ENCODE measurements at regions not wholly inside any gene's neighbourhood (a gene's known extent, or its start where the extent isn't known, plus 50 kb on each side); places are given as distances from the start of the nearest gene placed in this dataset.

DNA sequence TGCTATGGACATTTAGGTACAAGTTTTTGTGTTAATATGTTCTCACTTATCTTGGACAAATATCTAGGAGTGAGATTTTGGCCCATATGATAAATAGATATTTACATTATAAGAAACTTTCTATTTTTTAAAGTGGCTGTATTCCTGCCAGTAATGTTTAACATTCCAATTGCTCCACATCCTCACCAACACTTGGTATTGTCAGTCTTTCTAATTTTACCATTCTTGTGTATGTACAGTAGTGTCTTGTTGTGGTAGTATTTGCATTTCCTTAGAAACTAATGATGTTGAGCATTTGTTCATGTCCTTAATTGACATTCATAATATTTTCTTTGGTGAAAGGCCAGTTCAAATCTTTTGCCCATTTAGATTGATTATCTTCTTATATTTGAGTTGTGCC lies 171.4 kb upstream of the TSHZ3 start:
- no peak for DNase-seq (ENCODE audit: low read depth)
- ChIA-PET POLR2A (no interaction called here), CTCF (no interaction called here)
- TF ChIP-seq, protein P1, sequence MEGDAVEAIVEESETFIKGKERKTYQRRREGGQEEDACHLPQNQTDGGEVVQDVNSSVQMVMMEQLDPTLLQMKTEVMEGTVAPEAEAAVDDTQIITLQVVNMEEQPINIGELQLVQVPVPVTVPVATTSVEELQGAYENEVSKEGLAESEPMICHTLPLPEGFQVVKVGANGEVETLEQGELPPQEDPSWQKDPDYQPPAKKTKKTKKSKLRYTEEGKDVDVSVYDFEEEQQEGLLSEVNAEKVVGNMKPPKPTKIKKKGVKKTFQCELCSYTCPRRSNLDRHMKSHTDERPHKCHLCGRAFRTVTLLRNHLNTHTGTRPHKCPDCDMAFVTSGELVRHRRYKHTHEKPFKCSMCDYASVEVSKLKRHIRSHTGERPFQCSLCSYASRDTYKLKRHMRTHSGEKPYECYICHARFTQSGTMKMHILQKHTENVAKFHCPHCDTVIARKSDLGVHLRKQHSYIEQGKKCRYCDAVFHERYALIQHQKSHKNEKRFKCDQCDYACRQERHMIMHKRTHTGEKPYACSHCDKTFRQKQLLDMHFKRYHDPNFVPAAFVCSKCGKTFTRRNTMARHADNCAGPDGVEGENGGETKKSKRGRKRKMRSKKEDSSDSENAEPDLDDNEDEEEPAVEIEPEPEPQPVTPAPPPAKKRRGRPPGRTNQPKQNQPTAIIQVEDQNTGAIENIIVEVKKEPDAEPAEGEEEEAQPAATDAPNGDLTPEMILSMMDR (IDR thresholded peaks at IDR 0.05; ENCODE audit: insufficient read depth, low read depth, low read length): no peak
- no peak overlapping the region for H3K4me3 ChIP-seq (ENCODE audit: low read depth, low read length)
- H3K27me3 ChIP-seq (ENCODE audit: control insufficient read depth, insufficient read depth, low read length): no peaks in the 10 kb centered on the region
- no peaks in the 10 kb centered on the region for H3K36me3 ChIP-seq (ENCODE audit: control insufficient read depth, insufficient read depth, low read length)

DNA sequence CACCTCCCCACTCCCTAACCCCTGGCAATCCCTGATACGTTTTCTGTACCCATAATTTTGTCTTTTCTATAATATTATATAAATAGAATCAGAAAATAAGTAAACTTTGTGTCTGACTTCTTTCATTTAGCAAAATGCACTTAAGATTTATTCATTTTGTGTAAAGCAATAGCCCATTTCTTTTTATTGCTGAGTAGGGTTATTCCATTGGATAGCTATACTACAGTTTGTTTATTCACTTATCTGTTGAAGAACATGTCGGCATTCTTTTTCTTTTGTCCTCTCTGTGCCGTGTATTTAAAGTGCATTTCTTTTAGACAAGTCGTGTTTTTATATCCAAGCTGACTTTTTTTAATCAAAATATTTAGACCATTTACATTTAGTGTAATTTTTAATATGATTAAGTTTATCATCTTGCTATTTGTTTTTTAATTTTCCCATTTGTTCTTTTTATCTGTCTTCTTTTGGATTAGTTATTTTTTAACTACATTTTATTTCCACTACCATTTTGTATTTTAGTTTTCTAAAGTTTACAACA lies 176.4 kb upstream of the TSHZ3 start:
- TF ChIP-seq, protein P1 (IDR thresholded peaks at IDR 0.05; ENCODE audit: insufficient read depth, low read depth, low read length): no peak
- no peak for DNase-seq (ENCODE audit: low read depth)
- POLR2A ChIA-PET: no interaction called here
- no peaks in the 10 kb centered on the region for H3K36me3 ChIP-seq (ENCODE audit: control insufficient read depth, insufficient read depth, low read length)
- no peak overlapping the region for H3K4me3 ChIP-seq (ENCODE audit: low read depth, low read length)
- CTCF ChIA-PET: interaction anchor here (0.7 kb wide), 1 partner anchor 699 kb away, joined by 3 read pairs; no protein-coding TSS in a partner anchor
- no peaks in the 10 kb centered on the region for H3K27me3 ChIP-seq (ENCODE audit: control insufficient read depth, insufficient read depth, low read length)

DNA sequence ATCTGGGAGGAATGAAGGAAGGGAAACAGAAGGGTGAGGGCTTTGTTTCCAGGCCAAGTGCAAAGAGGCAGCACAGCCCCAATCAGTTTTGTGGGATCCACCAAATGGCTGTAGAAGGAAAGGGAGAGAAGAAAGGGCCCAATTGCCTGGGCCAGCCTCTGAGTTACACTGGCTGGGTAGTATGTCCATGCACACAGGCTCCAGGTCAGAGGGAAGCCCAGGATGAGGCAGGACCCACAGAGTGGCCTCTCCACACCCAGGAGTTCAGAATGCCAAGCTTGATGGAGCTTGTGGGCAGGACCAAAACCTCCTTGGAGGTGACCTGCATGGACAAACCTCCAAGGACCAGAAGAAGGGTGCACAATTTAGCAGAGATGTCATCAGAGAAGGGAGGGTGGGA lies 178.2 kb upstream of the TSHZ3 start:
- no peaks in the 10 kb centered on the region for H3K27me3 ChIP-seq (ENCODE audit: control insufficient read depth, insufficient read depth, low read length)
- CTCF ChIA-PET: no interaction called here
- no peak for DNase-seq (ENCODE audit: low read depth)

DNA sequence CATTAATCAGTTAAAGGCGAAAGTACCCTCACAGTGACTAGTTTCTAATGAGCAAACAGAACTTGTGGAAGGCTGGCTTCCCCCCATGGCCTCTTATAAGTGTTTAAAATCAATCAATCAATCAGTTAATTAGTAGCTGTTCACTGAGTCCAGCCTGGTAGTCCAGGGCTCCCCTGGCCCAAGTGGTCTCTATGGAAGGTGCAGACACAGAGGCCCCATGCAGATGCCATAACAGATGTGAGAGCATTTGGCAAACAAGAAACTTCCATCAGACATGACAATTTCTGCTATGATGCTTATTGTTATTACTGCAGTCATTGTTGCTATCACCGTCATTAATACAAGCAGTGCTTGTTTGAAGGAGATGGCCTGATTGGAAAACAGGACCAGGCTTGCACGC lies 179.0 kb upstream of the TSHZ3 start:
- POLR2A ChIA-PET: no interaction called here

More for the DNA sequence above, 178.2 kb upstream of the TSHZ3 start:
- POLR2A ChIA-PET: no interaction called here
- no peaks in the 10 kb centered on the region for H3K36me3 ChIP-seq (ENCODE audit: control insufficient read depth, insufficient read depth, low read length)
- H3K4me3 ChIP-seq (ENCODE audit: low read depth, low read length): no peak overlapping the region
- TF ChIP-seq, protein P1 (IDR thresholded peaks at IDR 0.05; ENCODE audit: insufficient read depth, low read depth, low read length): no peak

DNA sequence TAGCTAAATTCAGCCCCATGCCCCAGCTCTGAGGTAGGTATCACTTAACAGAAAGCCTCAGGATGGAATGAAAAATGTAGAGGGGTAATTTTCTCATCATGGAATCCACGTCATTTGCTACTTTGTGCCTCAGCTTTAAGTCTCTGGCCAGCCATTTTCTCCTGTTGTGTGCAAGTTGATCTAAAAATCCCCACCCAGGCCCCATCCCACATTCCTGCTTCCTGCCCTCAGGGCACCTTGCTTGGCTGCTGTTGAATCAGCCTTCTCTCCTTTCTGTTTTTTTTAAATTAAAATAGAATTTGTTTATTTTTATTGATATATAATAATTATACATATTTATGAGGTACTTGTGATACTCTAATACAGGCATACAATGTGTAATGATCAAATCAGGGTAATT lies 179.9 kb upstream of the TSHZ3 start:
- Histone ChIP-seq H3K36me3 (ENCODE audit: control insufficient read depth, insufficient read depth, low read length) (no peaks in the 10 kb centered on the region), H3K4me3 (ENCODE audit: low read depth, low read length) (no peak overlapping the region), H3K27me3 (ENCODE audit: control insufficient read depth, insufficient read depth, low read length) (no peaks in the 10 kb centered on the region)
- no peak for DNase-seq (ENCODE audit: low read depth)
- ChIA-PET CTCF (interaction anchor here (1.0 kb wide), 1 partner anchor 19 kb away, joined by 4 read pairs; no protein-coding TSS in a partner anchor), POLR2A (no interaction called here)
- TF ChIP-seq, protein P1 (IDR thresholded peaks at IDR 0.05; ENCODE audit: insufficient read depth, low read depth, low read length): no peak

More for the DNA sequence above, 179.0 kb upstream of the TSHZ3 start:
- Histone ChIP-seq H3K36me3 (ENCODE audit: control insufficient read depth, insufficient read depth, low read length) (no peaks in the 10 kb centered on the region), H3K4me3 (ENCODE audit: low read depth, low read length) (no peak overlapping the region), H3K27me3 (ENCODE audit: control insufficient read depth, insufficient read depth, low read length) (no peaks in the 10 kb centered on the region)
- CTCF ChIA-PET: interaction anchor here (1.0 kb wide), 1 partner anchor 20 kb away, joined by 4 read pairs; no protein-coding TSS in a partner anchor
- TF ChIP-seq, protein P1 (IDR thresholded peaks at IDR 0.05; ENCODE audit: insufficient read depth, low read depth, low read length): no peak
- no peak for DNase-seq (ENCODE audit: low read depth)

All from BJ (cell line).